ENCODE measurements at regions not wholly inside any gene's neighbourhood (a gene's known extent, or its start where the extent isn't known, plus 50 kb on each side); places are given as distances from the start of the nearest gene placed in this dataset.

DNA sequence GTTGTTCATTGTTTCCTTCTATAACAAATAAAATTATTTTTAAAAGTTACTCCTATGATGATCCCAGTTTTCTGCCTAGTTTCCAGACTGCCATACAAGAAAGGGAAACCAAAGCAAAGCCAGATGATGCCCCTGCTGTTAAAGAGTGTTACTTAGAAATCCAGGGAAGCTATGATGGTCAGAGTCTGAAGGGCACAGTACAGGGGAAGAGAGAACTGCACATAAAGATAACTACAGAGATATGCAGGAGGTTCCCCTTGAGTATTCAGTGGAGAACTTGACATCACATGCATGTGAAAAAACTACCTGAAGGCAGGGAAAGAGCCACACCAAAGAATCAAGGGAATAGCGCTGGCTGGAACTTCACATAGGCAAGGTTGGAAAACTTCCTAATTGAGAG is 494.2 kb upstream of the FSTL5 start:
- TF ChIP-seq CTCF (IDR thresholded peaks at IDR 0.05) (no peak), POLR2A (IDR thresholded peaks at IDR 0.05) (no peak)
